NCI-H2107 treated with DMSO at 0.1 percent for 48 hours (cell line): ENCODE measurements at regions not wholly inside any gene's neighbourhood (a gene's known extent, or its start where the extent isn't known, plus 50 kb on each side); places are given as distances from the start of the nearest gene placed in this dataset.
A peak's percentile ranks its signal among the peaks of the same experiment; 100 is the strongest.

Experiments
- DNase-seq: peaks from one replicate; lab custom pipeline; 2025; ENCODE audit not compliant: unreplicated experiment; lab: John Stamatoyannopoulos, UW

DNA sequence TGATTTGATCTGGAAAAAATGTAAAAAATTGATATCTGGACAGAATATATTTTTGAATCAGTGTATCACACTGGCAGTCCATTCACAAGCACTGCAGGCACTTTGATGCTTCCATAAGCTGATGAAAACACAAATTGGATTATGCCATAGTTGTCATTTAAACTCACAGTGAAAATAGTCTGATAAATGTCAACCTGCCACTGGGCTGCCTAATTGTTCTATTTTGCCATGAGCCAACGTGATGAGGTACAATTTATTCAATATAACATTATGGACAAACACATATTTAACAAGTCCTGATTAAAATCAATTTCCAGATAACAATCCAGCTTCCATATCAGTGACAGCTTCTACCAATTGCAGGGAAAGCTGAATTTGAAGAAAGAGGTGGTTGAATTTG lies 1244.9 kb downstream of the EFNB2 start:
- DNase-seq, result no peak

DNA sequence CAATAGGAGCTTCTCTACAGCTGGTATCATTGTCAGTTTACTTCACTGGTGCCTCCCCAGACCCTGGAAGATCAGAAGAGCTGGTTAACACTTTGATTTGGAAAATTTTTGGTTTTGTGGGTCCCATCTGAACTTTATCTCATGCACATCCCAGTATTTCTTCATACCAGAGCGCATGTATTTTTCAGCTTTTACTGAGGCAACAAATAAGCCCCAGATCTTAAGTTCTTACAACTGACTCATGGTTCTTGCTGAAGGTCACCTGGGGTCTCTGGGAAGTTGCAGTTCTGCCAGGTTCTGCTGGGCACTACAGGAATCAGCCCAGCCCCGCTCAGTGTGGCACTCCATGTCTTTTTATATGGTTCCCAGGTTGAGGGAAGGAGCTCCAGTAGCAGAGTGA lies 1249.9 kb downstream of the EFNB2 start:
- no peak for DNase-seq

DNA sequence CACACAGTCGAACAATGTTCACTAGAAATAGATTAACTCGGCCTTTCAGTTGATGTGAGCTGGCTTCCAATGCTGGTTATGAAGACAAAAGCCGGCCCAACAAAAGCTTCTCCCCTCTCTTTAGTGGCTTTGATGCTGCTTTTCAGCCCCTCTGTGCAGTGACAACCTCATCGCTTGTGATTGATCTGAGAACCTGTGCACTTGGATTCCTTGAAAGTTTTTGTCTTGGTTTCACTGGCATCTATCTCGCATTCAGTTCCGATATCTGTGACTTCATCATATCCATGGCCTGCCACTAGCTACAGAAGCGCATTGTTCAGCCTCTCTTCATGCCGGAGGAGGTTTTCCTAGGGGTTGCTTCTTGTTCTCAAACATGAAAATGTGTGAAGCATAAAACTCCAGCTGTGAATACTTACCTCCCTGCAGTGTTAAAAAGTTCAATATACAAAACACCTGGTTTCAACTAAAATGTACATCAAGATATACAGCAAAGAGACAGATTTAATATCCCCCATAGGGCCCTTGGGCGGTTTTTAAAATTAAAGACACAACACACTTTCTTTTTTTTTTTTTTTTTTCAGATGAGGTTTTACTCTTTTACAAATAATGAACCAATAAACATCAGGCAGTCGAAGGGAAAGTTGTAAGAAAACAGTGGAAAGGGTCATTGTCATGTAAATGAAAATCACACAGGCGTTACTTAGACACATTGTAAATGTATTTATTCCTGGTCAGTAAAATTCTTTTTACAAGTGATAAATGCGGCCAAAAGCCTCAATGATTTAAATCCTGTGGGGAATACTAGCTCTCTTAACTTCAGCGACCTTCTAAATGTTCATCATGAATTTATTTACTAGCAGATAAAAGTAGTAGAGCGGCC lies 1252.8 kb downstream of the EFNB2 start:
- DNase-seq, result no peak

DNA sequence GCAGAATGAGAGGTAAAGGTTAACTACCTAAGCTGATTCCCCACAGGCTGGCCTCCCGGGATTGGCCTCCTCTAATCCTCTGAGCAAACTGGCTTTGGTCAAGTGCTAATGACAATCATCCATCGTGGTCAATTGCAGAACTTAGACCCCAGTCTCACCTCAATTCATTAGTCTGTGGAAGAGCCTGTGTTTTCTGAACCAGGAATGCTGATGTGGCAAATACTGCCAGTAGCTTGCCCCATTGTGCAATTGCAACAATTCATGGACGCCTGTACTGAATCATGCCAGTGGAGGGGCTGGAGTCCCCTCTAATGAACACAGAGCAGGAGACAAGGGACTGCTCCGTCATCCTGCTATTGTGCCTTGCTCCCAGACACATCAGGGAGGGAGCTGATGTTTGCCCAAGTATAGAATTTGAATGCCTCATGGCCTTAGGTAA lies 1256.5 kb downstream of the EFNB2 start:
- DNase-seq, result no peak

DNA sequence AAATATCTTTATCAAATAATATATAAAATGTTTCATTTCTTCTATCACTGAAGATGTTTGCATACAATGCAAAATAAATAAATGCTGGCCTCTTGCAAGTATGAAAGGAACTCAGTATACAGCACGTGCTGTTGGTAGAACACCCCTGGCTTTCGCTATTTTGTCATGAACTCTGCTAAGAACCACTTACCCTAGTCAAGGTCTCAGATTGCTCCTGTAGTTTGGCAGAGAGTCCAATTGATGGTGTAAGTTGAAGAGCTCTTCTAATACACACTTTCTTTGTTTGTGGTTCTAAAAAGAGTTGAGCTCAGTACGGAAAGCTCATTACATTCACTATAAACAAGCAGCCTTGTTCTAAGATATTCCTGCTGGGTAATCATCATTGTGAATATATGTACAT lies 1258.9 kb downstream of the EFNB2 start:
- DNase-seq, result peak; percentile 74

DNA sequence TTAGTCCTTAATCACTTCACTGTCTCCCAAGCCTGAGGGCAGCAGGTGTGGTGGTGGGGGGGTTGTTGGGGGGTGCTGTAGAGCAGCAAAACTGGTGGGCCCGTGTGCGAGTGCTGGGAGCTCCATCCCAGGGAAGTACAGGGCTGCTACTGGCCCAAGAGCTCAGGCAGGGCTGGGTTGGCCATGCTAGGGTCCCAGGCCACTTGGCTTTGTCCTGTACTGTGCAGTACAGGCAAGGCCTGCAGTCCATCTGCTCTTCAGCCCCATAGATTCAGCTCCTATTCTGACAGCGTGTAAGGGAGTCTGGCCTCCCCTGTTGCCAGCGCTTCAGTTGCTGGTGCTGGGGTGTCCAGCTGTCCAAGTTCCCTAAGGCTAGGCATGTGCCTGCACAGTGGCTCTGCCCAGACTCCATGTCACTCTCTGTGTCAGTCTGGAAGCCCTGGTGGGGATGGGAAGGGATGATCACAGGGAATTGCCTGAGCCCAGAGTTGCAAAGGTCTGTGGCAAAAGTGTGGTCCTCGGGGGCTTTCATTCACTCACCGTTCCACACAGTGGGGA lies 1261.7 kb downstream of the EFNB2 start:
- DNase-seq, result no peak

DNA sequence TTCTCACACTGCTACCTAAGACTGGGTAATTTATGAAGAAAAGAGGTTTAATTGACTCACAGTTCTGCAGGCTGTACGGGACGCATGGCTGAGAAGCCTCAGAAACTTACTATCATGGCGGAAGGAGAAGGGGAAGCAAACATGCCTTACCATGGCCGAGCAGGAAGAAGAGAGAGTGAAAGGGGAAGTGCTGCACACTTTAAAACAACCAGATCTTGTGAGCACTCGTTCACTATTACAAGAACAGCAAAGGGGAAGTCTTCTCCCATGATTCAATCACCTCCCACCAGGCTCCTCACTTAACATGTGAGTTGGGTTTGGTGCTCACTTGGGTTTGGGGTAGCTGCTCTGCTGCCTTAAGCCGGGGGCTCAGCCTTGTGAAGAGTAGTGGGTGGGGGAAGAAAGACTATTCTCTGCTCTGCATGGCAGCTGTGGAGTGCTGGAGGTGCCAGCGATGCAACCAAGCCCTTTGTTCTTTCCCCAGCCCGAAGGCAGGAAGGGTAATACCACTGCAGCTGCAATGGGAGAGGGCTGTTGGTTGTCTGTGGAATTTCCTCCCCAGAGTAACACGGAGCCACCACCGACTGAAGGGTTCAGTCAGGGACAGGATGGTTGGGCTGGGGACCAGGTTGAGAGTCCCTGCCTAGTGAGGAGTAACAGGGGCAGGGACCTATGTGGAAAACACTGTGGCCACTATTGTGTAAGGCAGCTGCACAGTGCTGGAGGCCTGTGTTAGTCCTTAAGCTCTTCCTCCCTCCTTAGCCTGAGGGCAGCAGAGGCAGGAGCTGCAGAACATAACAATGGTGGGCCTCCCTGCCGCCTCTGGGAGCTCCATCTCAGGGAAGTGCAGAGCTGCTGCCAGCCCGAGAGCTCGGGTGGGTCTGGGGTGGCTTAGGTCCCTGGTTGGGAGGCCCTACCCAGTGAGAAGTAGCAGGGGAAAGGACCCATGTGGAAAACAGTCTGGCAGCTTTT lies 1262.5 kb downstream of the EFNB2 start:
- DNase-seq, result no peak

DNA sequence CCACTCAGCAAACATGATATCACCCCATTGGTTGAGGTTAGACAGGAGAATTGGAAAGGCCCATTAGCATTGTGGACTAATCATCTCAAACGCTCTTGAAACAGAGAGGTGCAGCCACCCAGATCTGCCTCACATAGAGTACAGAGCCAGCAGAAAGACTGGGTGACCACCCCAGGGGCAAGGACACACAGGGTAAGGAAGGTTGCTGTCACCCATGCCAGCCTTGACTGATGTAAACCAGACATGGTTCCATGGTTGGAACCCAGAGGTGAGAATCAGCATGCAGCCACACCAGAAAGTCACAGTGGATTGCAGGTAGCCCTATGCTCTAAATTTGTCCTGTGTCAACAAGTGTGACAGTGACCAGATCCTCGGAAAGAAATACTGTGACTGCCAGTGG lies 1268.8 kb downstream of the EFNB2 start:
- no peak for DNase-seq

DNA sequence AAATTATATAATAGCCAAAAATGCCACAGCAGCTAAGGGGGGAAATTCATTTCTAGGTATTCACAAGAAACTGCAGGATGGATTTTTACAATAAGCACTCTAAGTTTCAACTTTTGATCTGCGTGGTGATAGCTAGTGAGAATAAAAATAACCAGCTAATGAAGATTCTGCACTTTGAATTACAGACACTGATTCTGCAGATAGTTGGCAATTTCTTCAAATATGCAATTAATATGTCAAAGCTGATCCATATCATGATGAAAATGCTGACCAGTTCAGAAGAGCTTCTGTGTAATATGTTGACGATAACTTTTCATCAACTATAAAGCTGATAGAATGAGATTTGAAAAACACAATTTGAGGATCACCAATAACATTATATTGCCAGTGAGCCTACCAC lies 1272.9 kb downstream of the EFNB2 start:
- no peak for DNase-seq

DNA sequence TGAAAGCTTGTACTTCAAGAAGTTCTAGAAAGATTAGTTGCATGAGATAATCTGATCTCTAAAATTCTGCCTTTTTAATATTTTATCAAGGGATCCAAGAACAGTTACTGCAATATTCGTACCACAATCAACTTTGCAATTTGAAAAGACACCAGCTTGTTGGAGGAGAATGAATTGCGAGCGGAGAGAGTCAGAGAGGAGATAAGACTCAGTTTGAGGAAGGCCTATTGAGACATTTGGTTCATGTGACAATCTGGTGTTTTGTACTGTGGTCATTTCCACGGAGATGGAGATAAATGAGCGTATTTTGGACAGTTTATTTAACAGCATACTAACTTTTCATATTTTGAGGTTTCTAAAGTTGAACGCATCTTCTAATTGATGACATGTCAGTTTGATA lies 1276.0 kb downstream of the EFNB2 start:
- no peak for DNase-seq

DNA sequence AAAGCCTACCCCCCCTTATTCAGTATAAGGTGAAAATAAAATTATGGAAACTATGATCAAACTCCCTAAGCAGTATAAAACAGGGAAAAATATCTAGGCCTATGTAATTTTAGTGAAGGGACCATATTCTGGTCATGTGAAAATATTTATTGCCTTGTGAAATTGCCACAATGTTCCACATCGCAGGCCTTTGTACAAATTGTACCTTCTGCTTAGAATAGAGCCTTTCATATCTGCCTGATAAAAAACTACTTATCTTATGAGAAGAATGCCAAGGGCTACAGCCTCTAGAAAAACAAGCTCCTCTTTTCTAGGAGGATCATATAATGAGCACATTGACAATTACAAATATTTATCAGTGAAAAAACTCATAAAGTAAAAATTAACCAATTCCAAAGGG lies 1280.0 kb downstream of the EFNB2 start:
- no peak for DNase-seq

DNA sequence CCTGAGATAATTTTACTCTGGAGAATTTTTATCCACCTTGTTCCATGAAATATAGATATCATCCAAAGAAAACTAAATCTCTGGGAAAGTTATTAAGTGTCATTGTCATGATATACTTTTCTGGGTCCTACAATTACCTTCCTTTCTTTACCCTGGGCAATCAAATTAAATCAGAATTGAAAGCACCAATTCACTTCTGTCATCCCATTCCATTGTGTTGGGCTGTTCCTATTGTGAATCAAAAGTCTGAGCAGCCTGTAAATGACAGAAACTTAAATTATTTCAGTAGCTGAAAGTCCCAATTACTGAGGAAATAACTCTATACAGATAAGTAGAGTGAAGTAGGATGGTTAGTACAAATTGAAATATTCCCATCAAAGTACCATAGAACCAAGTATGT lies 1284.2 kb downstream of the EFNB2 start:
- no peak for DNase-seq

DNA sequence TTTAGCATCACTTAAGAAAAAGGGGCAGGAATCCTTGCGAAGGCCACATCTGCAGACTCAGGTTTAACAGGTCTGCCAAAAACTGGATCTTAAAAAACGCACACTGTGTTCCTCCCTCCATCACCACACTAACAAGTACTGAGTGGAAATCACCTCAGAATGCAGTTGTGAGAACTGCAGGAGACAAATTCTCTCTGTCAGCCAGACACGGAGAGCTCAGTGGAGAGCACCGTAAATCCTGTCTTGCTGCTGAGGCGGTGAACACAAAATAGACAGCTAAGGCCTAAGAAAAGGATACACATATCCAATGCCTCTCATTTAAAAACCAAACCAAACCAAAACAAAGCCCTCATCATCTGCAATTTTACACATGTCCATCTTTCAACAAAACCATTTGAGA lies 1287.6 kb downstream of the EFNB2 start:
- no peak for DNase-seq

DNA sequence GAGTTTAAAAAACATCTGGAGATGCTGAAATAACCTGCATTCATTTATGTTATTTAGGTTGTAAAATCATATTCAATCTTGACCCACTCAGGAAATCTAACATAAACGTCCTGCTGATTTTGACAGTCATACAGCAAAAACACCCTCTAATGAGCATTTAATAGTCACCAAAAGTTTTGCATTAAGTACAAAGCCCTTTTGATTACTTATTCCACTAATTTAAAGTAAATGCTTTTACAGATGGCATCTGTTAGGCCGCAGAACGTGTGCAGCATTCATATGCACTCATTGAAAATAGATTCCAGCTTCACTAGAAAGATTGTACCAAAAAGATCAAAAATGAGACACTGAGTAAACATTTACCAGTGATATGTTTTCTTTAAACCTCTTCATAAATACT lies 1295.1 kb downstream of the EFNB2 start:
- DNase-seq, result no peak

DNA sequence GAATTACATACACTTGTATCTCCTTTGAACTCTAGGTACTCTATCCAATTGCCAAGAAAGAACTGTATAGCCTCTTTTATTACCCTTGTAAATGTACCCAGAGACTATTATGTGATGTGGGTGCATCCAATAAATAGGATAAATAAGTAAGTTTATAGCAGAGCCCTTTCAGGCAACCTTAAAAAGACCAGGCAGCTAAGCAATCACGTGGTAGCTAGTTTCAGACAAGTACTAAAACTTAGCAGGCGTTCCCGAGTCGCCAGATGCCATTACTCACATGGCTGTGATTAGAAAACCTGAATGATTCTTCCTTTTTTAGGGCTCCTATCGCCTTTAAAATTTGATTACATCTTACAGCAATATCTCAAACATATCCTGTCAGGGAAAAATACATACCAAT lies 1303.0 kb downstream of the EFNB2 start:
- DNase-seq, result no peak

DNA sequence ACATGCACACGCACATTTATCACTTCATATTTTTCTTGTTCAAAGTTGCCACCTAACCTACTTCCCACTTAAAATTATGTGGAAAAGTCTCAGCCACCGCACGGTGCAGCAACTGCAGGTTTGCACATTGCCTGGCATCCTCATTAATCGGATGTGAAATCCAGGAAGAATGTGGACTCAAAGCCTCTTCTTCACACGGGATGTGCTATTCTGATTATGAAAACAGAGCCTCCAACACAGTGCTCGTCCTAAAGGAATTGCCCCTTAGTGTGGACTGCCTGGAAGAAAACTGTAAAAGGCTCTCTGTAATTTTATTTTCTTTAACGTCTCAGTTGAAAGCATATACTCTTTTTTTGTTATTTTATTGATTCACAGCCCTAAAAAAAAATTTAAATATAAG lies 1303.5 kb downstream of the EFNB2 start:
- DNase-seq, result no peak

DNA sequence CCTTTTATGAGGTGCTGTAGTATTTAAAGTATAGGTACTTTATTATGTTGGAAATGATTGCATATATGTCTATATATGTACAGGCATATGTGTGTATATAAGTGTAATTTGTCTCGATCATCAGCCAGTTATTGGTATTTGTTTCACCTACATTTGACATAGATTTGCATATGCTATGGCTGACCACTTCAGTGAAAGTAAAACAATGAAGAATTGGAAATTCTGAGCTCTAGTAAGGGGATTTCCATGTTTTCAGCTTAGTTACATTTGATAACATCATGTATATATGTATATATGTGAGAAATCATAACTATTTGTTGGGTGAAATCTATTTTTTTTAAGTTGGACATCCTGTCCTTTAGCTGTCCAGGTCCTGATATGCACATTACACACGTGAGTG lies 1303.9 kb downstream of the EFNB2 start:
- no peak for DNase-seq

DNA sequence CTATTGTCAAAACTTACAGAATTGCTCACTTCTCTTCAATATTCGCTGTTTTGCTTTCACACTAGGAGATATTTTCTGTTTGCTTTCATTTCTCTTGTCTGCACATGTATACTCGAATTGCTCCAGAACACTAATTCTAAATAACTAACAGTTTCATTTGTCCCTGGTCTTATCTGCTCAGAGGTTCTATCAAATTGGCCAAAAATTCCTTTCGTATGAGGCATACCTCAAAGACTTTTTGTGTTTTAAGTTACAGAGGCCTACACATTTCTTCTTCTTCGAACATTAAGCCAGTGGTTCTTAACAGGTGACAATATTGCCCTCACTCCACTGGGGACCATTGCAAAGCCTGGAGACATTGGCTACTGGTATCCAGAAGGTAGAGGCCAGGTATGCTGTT lies 1314.6 kb downstream of the EFNB2 start:
- DNase-seq, result no peak

DNA sequence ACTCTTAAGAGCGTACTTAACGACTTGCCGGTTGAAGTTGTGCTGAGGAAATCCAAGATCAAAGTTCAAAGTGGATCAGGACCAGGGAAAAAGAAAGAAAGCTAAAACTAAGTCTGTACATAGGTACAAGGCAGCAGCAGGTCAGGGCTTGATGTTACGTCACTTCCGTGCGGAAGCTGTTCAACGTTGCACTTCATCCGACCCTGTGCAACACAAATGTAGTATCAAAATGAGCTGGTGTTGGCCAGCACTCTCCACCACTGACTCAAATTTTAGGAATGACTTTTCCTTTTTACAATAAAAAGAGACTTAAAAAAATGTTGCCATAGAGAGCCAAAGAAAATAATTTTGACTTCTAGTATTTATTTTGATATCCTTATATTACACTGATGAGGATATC lies 1315.4 kb downstream of the EFNB2 start:
- no peak for DNase-seq

DNA sequence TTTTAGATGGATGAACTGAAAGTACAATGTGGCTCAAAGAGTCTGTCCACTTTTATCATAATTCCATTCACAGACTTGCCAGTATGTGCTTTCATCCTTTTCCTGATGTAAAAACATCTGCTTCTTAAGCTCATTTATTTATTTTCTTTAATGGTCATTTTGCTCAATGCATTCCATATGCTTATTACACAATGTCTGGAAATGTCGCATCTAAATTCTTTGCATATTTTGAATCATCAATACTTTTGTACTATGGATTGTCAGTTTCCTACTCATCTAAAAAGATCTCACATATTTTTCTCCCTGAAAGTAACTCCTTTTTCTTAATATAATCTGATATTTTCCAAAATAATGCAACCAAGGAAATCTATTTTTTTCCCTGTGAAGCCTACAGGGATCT lies 1315.8 kb downstream of the EFNB2 start:
- no peak for DNase-seq

DNA sequence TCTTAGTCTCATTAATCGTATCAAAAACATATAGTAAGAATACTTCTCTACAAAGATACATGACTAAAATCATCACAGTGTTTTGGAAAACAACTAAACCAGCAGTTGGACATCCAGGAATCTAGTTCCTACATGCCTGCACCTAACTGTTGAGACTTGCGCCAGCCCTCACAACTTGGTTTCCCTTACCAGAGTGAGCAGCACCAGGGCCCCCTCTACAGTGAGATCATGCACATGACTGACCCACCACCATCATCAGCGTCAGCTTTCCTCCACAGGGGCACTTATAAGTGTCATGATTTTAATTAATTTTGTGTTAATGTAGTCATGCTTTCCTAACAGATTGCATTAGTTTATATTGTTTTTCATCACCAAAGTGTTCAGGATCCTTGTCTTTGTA lies 1322.0 kb downstream of the EFNB2 start:
- DNase-seq, result no peak
